ENCODE measurements at regions not wholly inside any gene's neighbourhood (a gene's known extent, or its start where the extent isn't known, plus 50 kb on each side); places are given as distances from the start of the nearest gene placed in this dataset.

DNA sequence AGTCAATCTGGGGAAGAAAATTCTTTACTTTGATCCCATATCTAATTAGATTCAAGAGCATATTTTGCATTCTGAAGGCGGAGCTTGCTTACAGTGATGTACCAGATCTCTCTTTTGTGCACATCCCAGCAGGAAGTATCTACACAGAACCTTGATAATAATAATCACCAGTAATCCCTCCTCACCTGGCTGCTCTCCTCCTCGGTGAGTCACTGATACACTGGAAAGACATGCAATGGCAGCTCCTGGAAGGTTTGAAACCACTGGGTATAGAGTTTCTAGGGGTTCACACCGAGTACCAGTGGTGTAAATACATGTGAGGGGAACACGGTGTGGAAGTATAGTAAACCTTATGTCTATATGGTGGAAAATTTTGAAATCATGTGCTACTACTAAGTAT, 205.5 kb upstream of the TARS1 start:
- ChIA-PET POLR2A (no interaction called here), CTCF (no interaction called here)
- no peak overlapping the region for H3K9ac ChIP-seq
- WGBS (ENCODE audit: low lambda C conversion rate): 68% methylated on average over 4 of the region's 4 CpGs
- H3K9me3 ChIP-seq: no peaks in the 10 kb centered on the region
- no peak overlapping the region for H3K27ac ChIP-seq (ENCODE audit: low read depth in 2 of 2, low read length in 1 of 2)
- H3K4me2 ChIP-seq: no peak overlapping the region
- H3K9me2 ChIP-seq: no peaks in the 10 kb centered on the region
- no peak overlapping the region for H3K4me3 ChIP-seq (ENCODE audit: low read depth in 2 of 2, low read length in 1 of 2)
- H3K36me3 ChIP-seq (replicated peaks in 1 of 2; ENCODE audit: control insufficient read depth in 1 of 2, insufficient read depth in 2 of 2, low read length in 1 of 2): no peaks in the 10 kb centered on the region
- peaks cover 0 to 4% of the 10 kb centered on the region in 2 experiments; a peak in 2 of 4 replicates for H3K4me1 ChIP-seq (ENCODE audit: control insufficient read depth in 1 of 2, insufficient read depth in 2 of 2, low read depth in 1 of 2, low read length in 1 of 2)
- H2AFZ ChIP-seq (ENCODE audit: low read depth): no peak overlapping the region
- TF ChIP-seq RAD21 (IDR thresholded peaks at IDR 0.05; ENCODE audit: low read length) (no peak), GABPA (IDR thresholded peaks at IDR 0.05; ENCODE audit: low read depth) (no peak)
- H3F3A ChIP-seq (replicated peaks; ENCODE audit: insufficient read depth): no peaks in the 10 kb centered on the region
- no peaks in the 10 kb centered on the region for H3K79me2 ChIP-seq (ENCODE audit: insufficient read depth)
- no peaks in the 10 kb centered on the region for H3K27me3 ChIP-seq (ENCODE audit: insufficient read depth)
- no peaks in the 10 kb centered on the region for H4K20me1 ChIP-seq (ENCODE audit: insufficient read depth)
- no peak for DNase-seq

DNA sequence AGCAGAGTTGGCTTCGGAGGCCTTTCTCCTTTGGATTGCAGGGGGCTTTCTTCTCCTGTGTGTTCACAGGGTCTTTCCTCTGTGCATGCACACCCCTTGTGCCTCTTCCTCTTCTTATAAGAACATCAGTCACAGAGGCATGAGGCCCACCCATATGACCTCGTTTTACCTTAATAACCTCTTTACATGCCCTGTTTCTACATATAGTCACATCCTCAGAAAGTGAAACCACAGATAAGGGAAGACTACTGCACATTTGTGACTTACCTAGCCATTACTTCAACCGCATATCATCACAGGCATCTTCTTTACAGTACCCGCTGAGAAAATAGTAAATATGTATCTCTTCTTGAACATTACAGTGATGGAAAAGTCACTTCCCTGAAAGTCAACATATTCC, 204.9 kb upstream of the TARS1 start:
- ChIA-PET POLR2A (no interaction called here), CTCF (no interaction called here)
- Histone ChIP-seq H3K4me3 (ENCODE audit: low read depth in 2 of 2, low read length in 1 of 2) (no peak overlapping the region), H3F3A (replicated peaks; ENCODE audit: insufficient read depth) (no peaks in the 10 kb centered on the region), H3K9me2 (no peaks in the 10 kb centered on the region), H3K9me3 (no peaks in the 10 kb centered on the region), H2AFZ (ENCODE audit: low read depth) (0 out of 2 replicates have a peak overlapping the region, but pooled peaks have one; percentile 25), H3K9ac (no peak overlapping the region), H4K20me1 (ENCODE audit: insufficient read depth) (no peaks in the 10 kb centered on the region), H3K27me3 (ENCODE audit: insufficient read depth) (no peaks in the 10 kb centered on the region), H3K79me2 (ENCODE audit: insufficient read depth) (no peaks in the 10 kb centered on the region), H3K27ac (ENCODE audit: low read depth in 2 of 2, low read length in 1 of 2) (no peak overlapping the region), H3K36me3 (replicated peaks in 1 of 2; ENCODE audit: control insufficient read depth in 1 of 2, insufficient read depth in 2 of 2, low read length in 1 of 2) (no peaks in the 10 kb centered on the region), H3K4me1 (ENCODE audit: control insufficient read depth in 1 of 2, insufficient read depth in 2 of 2, low read depth in 1 of 2, low read length in 1 of 2) (peaks cover 0 to 4% of the 10 kb centered on the region in 2 experiments; a peak in 2 of 4 replicates), H3K4me2 (no peak overlapping the region)
- TF ChIP-seq, protein P1, sequence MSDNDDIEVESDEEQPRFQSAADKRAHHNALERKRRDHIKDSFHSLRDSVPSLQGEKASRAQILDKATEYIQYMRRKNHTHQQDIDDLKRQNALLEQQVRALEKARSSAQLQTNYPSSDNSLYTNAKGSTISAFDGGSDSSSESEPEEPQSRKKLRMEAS (IDR thresholded peaks at IDR 0.05; ENCODE audit: low read depth): no peak
- TF ChIP-seq FOXJ3 (CRISPR knock-in tag; IDR thresholded peaks at IDR 0.05) (no peak), CHD2 (IDR thresholded peaks at IDR 0.05; ENCODE audit: low read length, partially characterized antibody) (no peak), MEF2A (IDR thresholded peaks at IDR 0.05; ENCODE audit: borderline replicate concordance, low read depth) (no peak), TEAD4 (IDR thresholded peaks at IDR 0.05; ENCODE audit: borderline replicate concordance, insufficient read depth) (no peak), GABPA (IDR thresholded peaks at IDR 0.05; ENCODE audit: low read depth) (no peak), GATA2 (CRISPR knock-in tag; IDR thresholded peaks at IDR 0.05) (no peak), RFX5 (IDR thresholded peaks at IDR 0.05; ENCODE audit: low read length) (no peak), RXRA (IDR thresholded peaks at IDR 0.05; ENCODE audit: borderline replicate concordance, low read depth) (no peak), EP300 (IDR thresholded peaks at IDR 0.05; ENCODE audit: borderline replicate concordance in 1 of 2, low read depth in 1 of 2, low read length in 1 of 2) (no peak), SIN3A (IDR thresholded peaks at IDR 0.05; ENCODE audit: borderline replicate concordance, low read depth, low read length) (no peak), EZH2phosphoT487 (IDR thresholded peaks at IDR 0.05; ENCODE audit: borderline replicate concordance, low read depth) (no peak), MXI1 (IDR thresholded peaks at IDR 0.05; ENCODE audit: low read depth, low read length) (no peak), YY1 (IDR thresholded peaks at IDR 0.05; ENCODE audit: low read depth) (no peak), TAF1 (IDR thresholded peaks at IDR 0.05; ENCODE audit: borderline replicate concordance, low read depth, low read length) (no peak), POLR2AphosphoS5 (IDR thresholded peaks at IDR 0.05; ENCODE audit: low read depth, low read length) (no peak)
- TF ChIP-seq, protein P2, sequence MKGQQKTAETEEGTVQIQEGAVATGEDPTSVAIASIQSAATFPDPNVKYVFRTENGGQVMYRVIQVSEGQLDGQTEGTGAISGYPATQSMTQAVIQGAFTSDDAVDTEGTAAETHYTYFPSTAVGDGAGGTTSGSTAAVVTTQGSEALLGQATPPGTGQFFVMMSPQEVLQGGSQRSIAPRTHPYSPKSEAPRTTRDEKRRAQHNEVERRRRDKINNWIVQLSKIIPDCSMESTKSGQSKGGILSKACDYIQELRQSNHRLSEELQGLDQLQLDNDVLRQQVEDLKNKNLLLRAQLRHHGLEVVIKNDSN (IDR thresholded peaks at IDR 0.05; ENCODE audit: borderline replicate concordance, low read depth): no peak
- TF ChIP-seq, protein P3, sequence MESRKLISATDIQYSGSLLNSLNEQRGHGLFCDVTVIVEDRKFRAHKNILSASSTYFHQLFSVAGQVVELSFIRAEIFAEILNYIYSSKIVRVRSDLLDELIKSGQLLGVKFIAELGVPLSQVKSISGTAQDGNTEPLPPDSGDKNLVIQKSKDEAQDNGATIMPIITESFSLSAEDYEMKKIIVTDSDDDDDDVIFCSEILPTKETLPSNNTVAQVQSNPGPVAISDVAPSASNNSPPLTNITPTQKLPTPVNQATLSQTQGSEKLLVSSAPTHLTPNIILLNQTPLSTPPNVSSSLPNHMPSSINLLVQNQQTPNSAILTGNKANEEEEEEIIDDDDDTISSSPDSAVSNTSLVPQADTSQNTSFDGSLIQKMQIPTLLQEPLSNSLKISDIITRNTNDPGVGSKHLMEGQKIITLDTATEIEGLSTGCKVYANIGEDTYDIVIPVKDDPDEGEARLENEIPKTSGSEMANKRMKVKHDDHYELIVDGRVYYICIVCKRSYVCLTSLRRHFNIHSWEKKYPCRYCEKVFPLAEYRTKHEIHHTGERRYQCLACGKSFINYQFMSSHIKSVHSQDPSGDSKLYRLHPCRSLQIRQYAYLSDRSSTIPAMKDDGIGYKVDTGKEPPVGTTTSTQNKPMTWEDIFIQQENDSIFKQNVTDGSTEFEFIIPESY (IDR thresholded peaks at IDR 0.05; ENCODE audit: borderline replicate concordance, low read depth): no peak
- TF ChIP-seq, protein P4, sequence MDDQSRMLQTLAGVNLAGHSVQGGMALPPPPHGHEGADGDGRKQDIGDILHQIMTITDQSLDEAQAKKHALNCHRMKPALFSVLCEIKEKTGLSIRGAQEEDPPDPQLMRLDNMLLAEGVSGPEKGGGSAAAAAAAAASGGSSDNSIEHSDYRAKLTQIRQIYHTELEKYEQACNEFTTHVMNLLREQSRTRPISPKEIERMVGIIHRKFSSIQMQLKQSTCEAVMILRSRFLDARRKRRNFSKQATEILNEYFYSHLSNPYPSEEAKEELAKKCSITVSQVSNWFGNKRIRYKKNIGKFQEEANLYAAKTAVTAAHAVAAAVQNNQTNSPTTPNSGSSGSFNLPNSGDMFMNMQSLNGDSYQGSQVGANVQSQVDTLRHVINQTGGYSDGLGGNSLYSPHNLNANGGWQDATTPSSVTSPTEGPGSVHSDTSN (IDR thresholded peaks at IDR 0.05): no peak
- DNase-seq: no peak
- 53% methylated on average over 4 of the region's 4 CpGs for WGBS (ENCODE audit: low lambda C conversion rate)
